ENCODE measurements at regions not wholly inside any gene's neighbourhood (a gene's known extent, or its start where the extent isn't known, plus 50 kb on each side); places are given as distances from the start of the nearest gene placed in this dataset.

DNA sequence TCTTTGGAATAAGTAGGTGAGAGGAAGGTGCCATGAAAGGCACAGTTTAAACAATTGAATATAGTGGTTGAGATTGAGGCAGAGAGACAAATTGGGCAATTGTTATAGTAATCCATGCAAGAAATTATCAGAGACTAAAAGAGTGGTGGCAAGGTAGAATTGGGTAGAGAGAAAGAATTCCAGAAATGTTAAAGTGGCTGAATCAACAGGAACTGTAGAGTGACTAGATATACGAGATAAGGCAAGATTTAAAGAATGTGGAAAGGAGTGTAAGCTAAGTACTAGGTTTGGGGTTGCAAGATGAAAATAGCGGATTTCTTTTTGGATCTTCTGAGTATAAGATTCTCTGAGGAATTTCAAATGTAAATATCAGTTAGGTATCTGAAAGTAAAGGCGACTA lies 285.2 kb downstream of the DMRTA1 start:
- TF ChIP-seq POLR2AphosphoS5 (IDR thresholded peaks at IDR 0.05) (no peak), POLR2A (IDR thresholded peaks at IDR 0.05) (no peak)
- TF ChIP-seq, protein P1, sequence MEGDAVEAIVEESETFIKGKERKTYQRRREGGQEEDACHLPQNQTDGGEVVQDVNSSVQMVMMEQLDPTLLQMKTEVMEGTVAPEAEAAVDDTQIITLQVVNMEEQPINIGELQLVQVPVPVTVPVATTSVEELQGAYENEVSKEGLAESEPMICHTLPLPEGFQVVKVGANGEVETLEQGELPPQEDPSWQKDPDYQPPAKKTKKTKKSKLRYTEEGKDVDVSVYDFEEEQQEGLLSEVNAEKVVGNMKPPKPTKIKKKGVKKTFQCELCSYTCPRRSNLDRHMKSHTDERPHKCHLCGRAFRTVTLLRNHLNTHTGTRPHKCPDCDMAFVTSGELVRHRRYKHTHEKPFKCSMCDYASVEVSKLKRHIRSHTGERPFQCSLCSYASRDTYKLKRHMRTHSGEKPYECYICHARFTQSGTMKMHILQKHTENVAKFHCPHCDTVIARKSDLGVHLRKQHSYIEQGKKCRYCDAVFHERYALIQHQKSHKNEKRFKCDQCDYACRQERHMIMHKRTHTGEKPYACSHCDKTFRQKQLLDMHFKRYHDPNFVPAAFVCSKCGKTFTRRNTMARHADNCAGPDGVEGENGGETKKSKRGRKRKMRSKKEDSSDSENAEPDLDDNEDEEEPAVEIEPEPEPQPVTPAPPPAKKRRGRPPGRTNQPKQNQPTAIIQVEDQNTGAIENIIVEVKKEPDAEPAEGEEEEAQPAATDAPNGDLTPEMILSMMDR (IDR thresholded peaks at IDR 0.05), result no peak
